Suprapubic skin (tissue), 4 donors: ENCODE measurements at regions not wholly inside any gene's neighbourhood (a gene's known extent, or its start where the extent isn't known, plus 50 kb on each side); places are given as distances from the start of the nearest gene placed in this dataset.

Experiments used
- POLR2A ChIP-seq, 2 donors: fragments of 450-650 bp; IDR thresholded peaks; one replicate each; pipeline ENCODE4 v1.6.1; 2017; ENCODE audit warnings: antibody characterized with exemption in 2 of 2, mild to moderate bottlenecking in 2 of 2, moderate library complexity in 2 of 2
- POLR2AphosphoS5 ChIP-seq, 3 donors: sonication (generic); formaldehyde crosslinking; IDR thresholded peaks; one replicate each; pipeline ENCODE4 v1.6.1; 2017; ENCODE audit warnings: antibody characterized with exemption in 3 of 3
- TF ChIP-seq, protein P1 (sequence below), 2 donors: fragments of 200-600 bp in 1 of 2; fragments of 450-650 bp in 1 of 2; sonication (generic) in 1 of 2; IDR thresholded peaks; one replicate each; pipeline ENCODE4 v1.5.1; 2016 to 2019; ENCODE audit warnings: antibody characterized with exemption in 2 of 2, mild to moderate bottlenecking in 1 of 2, moderate library complexity in 1 of 2

DNA sequence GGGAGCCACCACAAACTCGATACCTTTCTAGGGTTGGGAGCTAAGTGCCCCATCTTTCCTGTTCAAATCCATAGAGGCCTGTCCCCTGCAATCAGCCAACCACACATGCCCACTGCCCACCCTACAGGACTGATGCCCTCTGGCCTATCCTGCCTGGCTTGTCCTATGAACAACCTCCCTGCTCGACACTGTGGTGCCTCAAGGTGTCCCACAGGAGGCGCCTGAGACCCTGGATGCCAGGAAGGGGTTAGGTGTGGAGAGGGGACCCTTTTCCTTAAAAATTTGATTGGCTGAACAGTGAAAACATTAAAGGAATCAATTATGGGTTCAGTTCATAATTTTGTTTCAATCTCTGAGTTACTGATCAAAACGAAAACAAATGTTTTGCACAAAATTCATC, 97.3 kb upstream of the FZD10 start:
- TF ChIP-seq POLR2A (IDR thresholded peaks at IDR 0.05) (no peak), POLR2AphosphoS5 (IDR thresholded peaks at IDR 0.05) (no peak)
- TF ChIP-seq, protein P1, sequence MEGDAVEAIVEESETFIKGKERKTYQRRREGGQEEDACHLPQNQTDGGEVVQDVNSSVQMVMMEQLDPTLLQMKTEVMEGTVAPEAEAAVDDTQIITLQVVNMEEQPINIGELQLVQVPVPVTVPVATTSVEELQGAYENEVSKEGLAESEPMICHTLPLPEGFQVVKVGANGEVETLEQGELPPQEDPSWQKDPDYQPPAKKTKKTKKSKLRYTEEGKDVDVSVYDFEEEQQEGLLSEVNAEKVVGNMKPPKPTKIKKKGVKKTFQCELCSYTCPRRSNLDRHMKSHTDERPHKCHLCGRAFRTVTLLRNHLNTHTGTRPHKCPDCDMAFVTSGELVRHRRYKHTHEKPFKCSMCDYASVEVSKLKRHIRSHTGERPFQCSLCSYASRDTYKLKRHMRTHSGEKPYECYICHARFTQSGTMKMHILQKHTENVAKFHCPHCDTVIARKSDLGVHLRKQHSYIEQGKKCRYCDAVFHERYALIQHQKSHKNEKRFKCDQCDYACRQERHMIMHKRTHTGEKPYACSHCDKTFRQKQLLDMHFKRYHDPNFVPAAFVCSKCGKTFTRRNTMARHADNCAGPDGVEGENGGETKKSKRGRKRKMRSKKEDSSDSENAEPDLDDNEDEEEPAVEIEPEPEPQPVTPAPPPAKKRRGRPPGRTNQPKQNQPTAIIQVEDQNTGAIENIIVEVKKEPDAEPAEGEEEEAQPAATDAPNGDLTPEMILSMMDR (IDR thresholded peaks at IDR 0.05), result no peak
